HG03469 (cell line): ENCODE measurements at regions not wholly inside any gene's neighbourhood (a gene's known extent, or its start where the extent isn't known, plus 50 kb on each side); places are given as distances from the start of the nearest gene placed in this dataset.

Experiments used
- ATAC-seq: cut with Tn5 transposase; IDR thresholded peaks from one replicate; pipeline ENCODE4 v1.9.1; 2021; ENCODE audit warnings: mild to moderate bottlenecking, moderate library complexity, moderate number of reproducible peaks; ENCODE audit not compliant: unreplicated experiment

GRCh38 chr20:22005535-22005934, 300.1 kb downstream of the PAX1 start:
- ATAC-seq = no peak

- no peak for ATAC-seq
Measured at GRCh38 chr20:22004946-22005345, 299.5 kb downstream of the PAX1 start.

GRCh38 chr20:22003680-22004079, 298.2 kb downstream of the PAX1 start:
- ATAC-seq = no peak

- no peak for ATAC-seq
Measured at GRCh38 chr20:22001886-22002285, 296.4 kb downstream of the PAX1 start.

GRCh38 chr20:21995461-21995860, 290.0 kb downstream of the PAX1 start:
- ATAC-seq = no peak

GRCh38 chr20:21994203-21994602, 288.7 kb downstream of the PAX1 start:
- ATAC-seq = no peak

- no peak for ATAC-seq
Measured at GRCh38 chr20:21982559-21982958, 277.1 kb downstream of the PAX1 start.

GRCh38 chr20:21981597-21982344, 276.3 kb downstream of the PAX1 start:
- no peak for ATAC-seq

- ATAC-seq = no peak
Measured at GRCh38 chr20:21981179-21981578, 275.7 kb downstream of the PAX1 start.

- no peak for ATAC-seq
Measured at GRCh38 chr20:21971436-21971835, 266.0 kb downstream of the PAX1 start.

GRCh38 chr20:21968486-21968885, 263.0 kb downstream of the PAX1 start:
- ATAC-seq = no peak

GRCh38 chr20:21967481-21967880, 262.0 kb downstream of the PAX1 start:
- no peak for ATAC-seq

- no peak for ATAC-seq
Measured at GRCh38 chr20:21956591-21956990, 251.1 kb downstream of the PAX1 start.

GRCh38 chr20:21947406-21947805, 241.9 kb downstream of the PAX1 start:
- no peak for ATAC-seq

- no peak for ATAC-seq
Measured at GRCh38 chr20:21944227-21944626, 238.8 kb downstream of the PAX1 start.

GRCh38 chr20:21941941-21942805, 236.7 kb downstream of the PAX1 start:
- ATAC-seq = no peak

GRCh38 chr20:21936720-21937380, 231.4 kb downstream of the PAX1 start:
- ATAC-seq = no peak

GRCh38 chr20:21936261-21936660, 230.8 kb downstream of the PAX1 start:
- no peak for ATAC-seq

- ATAC-seq = no peak
Measured at GRCh38 chr20:21933526-21933925, 228.1 kb downstream of the PAX1 start.

- ATAC-seq = no peak
Measured at GRCh38 chr20:21921251-21921650, 215.8 kb downstream of the PAX1 start.

- ATAC-seq = no peak
Measured at GRCh38 chr20:21920211-21920610, 214.7 kb downstream of the PAX1 start.

GRCh38 chr20:21918398-21918797, 212.9 kb downstream of the PAX1 start:
- no peak for ATAC-seq
